ENCODE measurements at regions not wholly inside any gene's neighbourhood (a gene's known extent, or its start where the extent isn't known, plus 50 kb on each side); places are given as distances from the start of the nearest gene placed in this dataset.

DNA sequence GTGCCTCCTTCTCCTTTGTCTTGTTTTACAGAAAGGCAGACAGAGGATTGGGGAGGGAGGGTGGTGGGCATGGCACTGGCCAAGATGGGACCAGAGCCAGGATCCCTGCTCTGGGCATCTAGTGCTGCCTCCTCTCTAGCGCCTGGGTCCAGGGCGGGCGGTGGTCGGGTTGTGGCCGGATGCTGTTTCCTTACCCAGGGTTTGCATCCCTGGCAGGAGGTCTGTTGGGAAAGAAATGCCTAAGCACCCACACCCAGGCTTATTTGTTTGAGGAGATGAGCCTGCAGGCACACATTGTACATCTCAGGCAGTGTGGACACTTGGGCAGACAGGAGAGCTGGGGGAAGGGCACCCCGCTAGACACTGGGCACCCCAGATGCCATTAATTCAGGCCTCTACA is 102.3 kb upstream of the PCBD1 start:
- no peak for DNase-seq
- Histone ChIP-seq H3K4me1 (no peaks in the 10 kb centered on the region), H3K27ac (replicated peaks) (no peak overlapping the region), H3K9me3 (replicated peaks) (no peaks in the 10 kb centered on the region), H3K4me3 (no peak overlapping the region), H3K36me3 (no peaks in the 10 kb centered on the region), H3K27me3 (ENCODE audit: low read depth) (peaks cover 16% of the 10 kb centered on the region)
- TF ChIP-seq, protein P1, sequence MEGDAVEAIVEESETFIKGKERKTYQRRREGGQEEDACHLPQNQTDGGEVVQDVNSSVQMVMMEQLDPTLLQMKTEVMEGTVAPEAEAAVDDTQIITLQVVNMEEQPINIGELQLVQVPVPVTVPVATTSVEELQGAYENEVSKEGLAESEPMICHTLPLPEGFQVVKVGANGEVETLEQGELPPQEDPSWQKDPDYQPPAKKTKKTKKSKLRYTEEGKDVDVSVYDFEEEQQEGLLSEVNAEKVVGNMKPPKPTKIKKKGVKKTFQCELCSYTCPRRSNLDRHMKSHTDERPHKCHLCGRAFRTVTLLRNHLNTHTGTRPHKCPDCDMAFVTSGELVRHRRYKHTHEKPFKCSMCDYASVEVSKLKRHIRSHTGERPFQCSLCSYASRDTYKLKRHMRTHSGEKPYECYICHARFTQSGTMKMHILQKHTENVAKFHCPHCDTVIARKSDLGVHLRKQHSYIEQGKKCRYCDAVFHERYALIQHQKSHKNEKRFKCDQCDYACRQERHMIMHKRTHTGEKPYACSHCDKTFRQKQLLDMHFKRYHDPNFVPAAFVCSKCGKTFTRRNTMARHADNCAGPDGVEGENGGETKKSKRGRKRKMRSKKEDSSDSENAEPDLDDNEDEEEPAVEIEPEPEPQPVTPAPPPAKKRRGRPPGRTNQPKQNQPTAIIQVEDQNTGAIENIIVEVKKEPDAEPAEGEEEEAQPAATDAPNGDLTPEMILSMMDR (IDR thresholded peaks at IDR 0.05; ENCODE audit: borderline replicate concordance), result no peak
- intact Hi-C loops (cut with micrococcal nuclease), result no loop called here

DNA sequence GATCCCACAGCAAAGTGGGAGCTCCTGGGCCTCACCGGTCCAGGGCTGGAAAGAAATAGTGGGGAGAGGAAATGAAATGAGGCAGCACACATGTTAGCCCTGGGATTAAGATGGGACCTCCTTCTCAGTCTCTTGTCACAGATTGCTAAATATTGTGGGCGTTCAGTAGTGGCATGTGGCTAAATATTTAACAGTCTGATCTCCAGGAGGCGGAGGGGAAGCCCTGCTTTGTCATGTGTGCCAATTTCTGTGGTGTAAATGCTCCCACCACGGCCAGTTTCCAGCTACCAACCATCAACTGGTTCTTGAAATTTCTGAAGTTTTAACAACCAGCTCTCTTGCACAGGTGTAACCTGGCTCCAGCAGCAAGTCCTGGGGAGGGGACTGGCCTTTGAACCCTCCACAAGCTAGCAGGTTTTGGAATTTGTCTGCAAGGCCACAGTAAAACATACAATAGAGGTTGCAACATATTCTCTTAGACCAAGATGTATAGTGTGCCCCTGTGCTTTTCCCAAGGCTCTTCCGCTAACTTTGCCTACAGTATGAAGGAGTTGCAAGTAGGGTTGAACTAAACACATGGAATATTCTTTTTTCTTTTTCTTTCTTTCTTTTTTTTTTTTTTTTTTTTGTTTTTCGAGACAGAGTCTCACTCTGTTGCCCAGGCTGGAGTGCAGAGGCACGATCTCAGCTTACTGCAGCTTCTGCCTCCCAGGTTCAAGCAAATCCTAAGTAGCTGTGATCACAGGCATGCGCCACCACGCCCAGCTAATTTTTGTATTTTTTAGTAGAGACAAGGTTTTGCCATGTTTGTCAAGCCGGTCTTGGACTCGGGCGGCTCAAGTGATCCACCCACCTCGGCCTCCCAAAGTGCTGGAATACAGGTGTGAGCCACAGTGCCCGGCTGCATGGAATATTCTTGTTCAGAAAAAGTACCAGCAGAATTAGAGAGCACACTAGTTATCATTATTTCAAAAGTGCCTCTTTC is 103.1 kb upstream of the PCBD1 start:
- H3K36me3 ChIP-seq, result no peaks in the 10 kb centered on the region
- no peaks in the 10 kb centered on the region for H3K4me1 ChIP-seq
- peaks cover 17% of the 10 kb centered on the region for H3K27me3 ChIP-seq (ENCODE audit: low read depth)
- H3K27ac ChIP-seq (replicated peaks), result no peak overlapping the region
- no peaks in the 10 kb centered on the region for H3K9me3 ChIP-seq (replicated peaks)
- intact Hi-C loops (cut with micrococcal nuclease), result no loop called here
- DNase-seq, result no peak
- no peak overlapping the region for H3K4me3 ChIP-seq
- TF ChIP-seq, protein P1 (IDR thresholded peaks at IDR 0.05; ENCODE audit: borderline replicate concordance), result no peak

DNA sequence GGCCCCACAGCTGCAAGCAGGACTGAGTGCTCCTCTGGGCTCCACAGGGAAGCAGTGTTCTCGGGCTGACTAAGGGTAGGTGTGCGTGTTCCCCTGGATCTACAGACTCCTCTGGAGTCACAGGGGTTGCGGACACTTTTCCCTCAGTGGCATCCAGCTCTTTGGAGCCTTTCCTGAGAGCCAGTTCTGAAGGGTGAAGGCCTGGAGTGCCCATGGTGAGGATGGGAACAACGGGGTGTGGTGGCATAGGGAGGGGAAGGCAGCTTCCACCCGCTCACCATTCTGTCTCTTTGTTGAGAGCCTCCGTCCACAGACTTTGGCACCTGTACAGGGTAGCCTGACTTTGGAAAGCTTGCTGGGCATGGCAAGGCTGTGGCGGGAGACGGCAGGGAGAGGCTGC is 104.1 kb upstream of the PCBD1 start:
- H3K36me3 ChIP-seq, result no peaks in the 10 kb centered on the region
- peaks cover 27% of the 10 kb centered on the region for H3K27me3 ChIP-seq (ENCODE audit: low read depth)
- no peak overlapping the region for H3K27ac ChIP-seq (replicated peaks)
- intact Hi-C loops (cut with micrococcal nuclease), result no loop called here
- H3K4me3 ChIP-seq, result no peak overlapping the region
- TF ChIP-seq, protein P1 (IDR thresholded peaks at IDR 0.05; ENCODE audit: borderline replicate concordance), result no peak
- no peaks in the 10 kb centered on the region for H3K4me1 ChIP-seq
- no peaks in the 10 kb centered on the region for H3K9me3 ChIP-seq (replicated peaks)
- no peak for DNase-seq

DNA sequence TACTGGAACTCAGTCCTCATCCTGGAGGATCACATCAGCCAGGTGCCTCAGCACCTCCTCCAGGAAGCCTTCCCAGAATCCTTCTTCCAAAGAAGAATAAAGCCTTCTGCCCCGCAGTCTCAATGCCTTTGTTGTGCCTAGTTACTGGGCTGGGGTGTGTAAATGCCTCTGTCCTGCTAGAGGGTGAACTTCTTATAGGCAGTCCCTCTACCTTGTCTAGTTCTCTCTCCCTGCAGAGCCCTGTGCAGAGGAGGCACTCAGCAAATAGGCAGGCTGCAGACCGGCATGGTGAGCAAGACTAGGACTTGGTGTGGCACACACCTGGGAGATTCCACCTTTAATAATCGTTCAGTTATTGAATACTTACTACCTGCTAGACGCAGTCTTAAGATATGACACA is 104.7 kb upstream of the PCBD1 start:
- TF ChIP-seq, protein P1 (IDR thresholded peaks at IDR 0.05; ENCODE audit: borderline replicate concordance), result no peak
- peaks cover 33% of the 10 kb centered on the region for H3K27me3 ChIP-seq (ENCODE audit: low read depth)
- no peak overlapping the region for H3K4me3 ChIP-seq
- intact Hi-C loops (cut with micrococcal nuclease), result no loop called here
- H3K36me3 ChIP-seq, result no peaks in the 10 kb centered on the region
- no peaks in the 10 kb centered on the region for H3K9me3 ChIP-seq (replicated peaks)
- H3K27ac ChIP-seq (replicated peaks), result no peak overlapping the region
- no peak for DNase-seq
- no peaks in the 10 kb centered on the region for H3K4me1 ChIP-seq

DNA sequence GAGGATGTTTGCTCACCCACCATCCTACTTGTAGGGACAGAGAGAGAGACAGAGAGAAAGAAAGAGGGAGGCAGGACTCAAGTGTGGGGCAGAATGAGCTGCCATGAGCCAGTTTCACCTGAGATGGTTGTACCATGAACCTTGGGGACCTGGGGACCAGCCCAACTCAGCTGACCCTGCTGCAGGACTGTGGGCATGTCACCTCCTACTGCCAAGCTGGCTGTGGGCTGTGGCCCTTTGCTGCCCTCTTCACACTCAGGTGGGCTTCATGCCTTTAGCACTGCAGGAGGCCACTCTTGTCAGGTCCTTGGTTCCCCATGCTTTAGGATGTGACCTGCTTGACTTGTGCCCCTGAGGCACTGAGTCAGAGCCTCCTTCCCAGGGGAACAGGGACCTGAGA is 108.2 kb upstream of the PCBD1 start:
- intact Hi-C loops (cut with micrococcal nuclease), result no loop called here
- no peaks in the 10 kb centered on the region for H3K36me3 ChIP-seq
- peaks cover 40% of the 10 kb centered on the region for H3K27me3 ChIP-seq (ENCODE audit: low read depth)
- no peak overlapping the region for H3K4me3 ChIP-seq
- no peak for DNase-seq
- TF ChIP-seq, protein P1 (IDR thresholded peaks at IDR 0.05; ENCODE audit: borderline replicate concordance), result no peak
- no peaks in the 10 kb centered on the region for H3K4me1 ChIP-seq
- no peaks in the 10 kb centered on the region for H3K9me3 ChIP-seq (replicated peaks)
- H3K27ac ChIP-seq (replicated peaks), result no peak overlapping the region
